H9 (cell line): ENCODE measurements at regions not wholly inside any gene's neighbourhood (a gene's known extent, or its start where the extent isn't known, plus 50 kb on each side); places are given as distances from the start of the nearest gene placed in this dataset.

Experiments used
- DNase-seq: peaks from one replicate; pipeline ENCODE4 v3.0.0-alpha.2; 2017
- H2AFZ ChIP-seq: one replicate; pipeline ENCODE4 v1.6.1; 2013; ENCODE audit warnings: mild to moderate bottlenecking, low read length, control low read depth, moderate library complexity
- H2AK5ac ChIP-seq: 2 replicates; pipeline ENCODE4 v1.6.1; 2013; ENCODE audit warnings: low read length, control low read depth, mixed read lengths; ENCODE audit not compliant: insufficient read length
- H2BK120ac ChIP-seq: one replicate; pipeline ENCODE4 v1.6.1; 2013; ENCODE audit warnings: low read depth, mild to moderate bottlenecking, low read length, control low read depth, inconsistent platforms; ENCODE audit not compliant: poor library complexity, severe bottlenecking
- H2BK12ac ChIP-seq: 2 replicates; pipeline ENCODE4 v1.6.1; 2013; ENCODE audit warnings: low read length, control low read depth, mixed read lengths, low read depth; ENCODE audit not compliant: insufficient read length
- H2BK15ac ChIP-seq: 2 replicates; pipeline ENCODE4 v1.6.1; 2013; ENCODE audit warnings: low read depth, low read length, control low read depth
- H2BK20ac ChIP-seq: one replicate; pipeline ENCODE4 v1.6.1; 2013; ENCODE audit warnings: low read depth, mild to moderate bottlenecking, low read length, control low read depth, inconsistent platforms; ENCODE audit not compliant: poor library complexity, severe bottlenecking
- H2BK5ac ChIP-seq: 2 replicates; pipeline ENCODE4 v1.6.1; 2013; ENCODE audit warnings: low read length, control low read depth, mixed read lengths; ENCODE audit not compliant: insufficient read length
- H3K14ac ChIP-seq: 2 replicates; pipeline ENCODE4 v1.6.1; 2013; ENCODE audit warnings: low read length, control low read depth; ENCODE audit not compliant: insufficient read depth
- H3K18ac ChIP-seq: 2 replicates; pipeline ENCODE4 v1.6.1; 2013; ENCODE audit warnings: low read depth, mild to moderate bottlenecking, mixed read lengths, low read length, control low read depth; ENCODE audit not compliant: insufficient read length
- H3K23ac ChIP-seq: 2 replicates; pipeline ENCODE4 v1.6.1; 2013; ENCODE audit warnings: low read length, control low read depth, mixed read lengths, low read depth; ENCODE audit not compliant: insufficient read length
- H3K23me2 ChIP-seq: 2 replicates; pipeline ENCODE4 v1.6.1; 2013; ENCODE audit warnings: low read depth, mild to moderate bottlenecking, mixed read lengths, low read length, control low read depth; ENCODE audit not compliant: insufficient read length, poor library complexity, severe bottlenecking
- H3K27ac ChIP-seq: 2 replicates; pipeline ENCODE4 v1.5.1; 2013; ENCODE audit warnings: low read length, control low read depth, mixed read lengths, low read depth; ENCODE audit not compliant: insufficient read length
- H3K27me3 ChIP-seq: 2 replicates; pipeline ENCODE4 v1.6.1; 2013; ENCODE audit warnings: low read length, control low read depth, inconsistent platforms; ENCODE audit not compliant: insufficient read depth
- H3K4ac ChIP-seq: 2 replicates; pipeline ENCODE4 v1.6.1; 2013; ENCODE audit warnings: low read depth, mild to moderate bottlenecking, control low read depth, inconsistent platforms, low read length, moderate library complexity
- H3K4me1 ChIP-seq: 2 replicates; pipeline ENCODE4 v1.6.1; 2013; ENCODE audit warnings: low read length, control low read depth, inconsistent platforms; ENCODE audit not compliant: insufficient read depth
- H3K4me2 ChIP-seq: 2 replicates; pipeline ENCODE4 v1.6.1; 2013; ENCODE audit warnings: low read length, control low read depth, mixed read lengths; ENCODE audit not compliant: insufficient read length, insufficient read depth
- H3K56ac ChIP-seq: 2 replicates; pipeline ENCODE4 v1.6.1; 2013; ENCODE audit warnings: low read depth, mild to moderate bottlenecking, mixed read lengths, low read length, control low read depth; ENCODE audit not compliant: insufficient read length
- H3K79me1 ChIP-seq: 2 replicates; pipeline ENCODE4 v1.6.1; 2013; ENCODE audit warnings: low read depth, mild to moderate bottlenecking, moderate library complexity, low read length, control low read depth, inconsistent platforms; ENCODE audit not compliant: insufficient read depth, poor library complexity, severe bottlenecking
- H3K79me2 ChIP-seq: 2 replicates; pipeline ENCODE4 v1.6.1; 2013; ENCODE audit warnings: low read length, control low read depth, inconsistent platforms; ENCODE audit not compliant: insufficient read depth
- H3K9ac ChIP-seq: 2 replicates; pipeline ENCODE4 v1.6.1; 2013; ENCODE audit warnings: low read length, control low read depth, mixed read lengths; ENCODE audit not compliant: insufficient read length; ENCODE audit errors: extremely low read depth
- H3K9me3 ChIP-seq: one replicate; pipeline ENCODE4 v1.6.1; 2013; ENCODE audit warnings: low read depth, low read length, inconsistent platforms; ENCODE audit not compliant: control insufficient read depth
- H3T11ph ChIP-seq: one replicate; pipeline ENCODE4 v1.6.1; 2013; ENCODE audit warnings: mild to moderate bottlenecking, low read length, control low read depth, inconsistent platforms
- H4K20me1 ChIP-seq: one replicate; pipeline ENCODE4 v1.6.1; 2013; ENCODE audit not compliant: control insufficient read depth, insufficient read length, insufficient read depth
- H4K5ac ChIP-seq: 2 replicates; pipeline ENCODE4 v1.6.1; 2013; ENCODE audit warnings: low read depth, mild to moderate bottlenecking, mixed read lengths, low read length, control low read depth; ENCODE audit not compliant: insufficient read length
- H4K8ac ChIP-seq: replicated peaks from 2 replicates; pipeline ENCODE4 v1.6.1; 2013; ENCODE audit warnings: low read length, control low read depth, mixed read lengths, low read depth; ENCODE audit not compliant: insufficient read length
- H4K91ac ChIP-seq: 2 replicates; pipeline ENCODE4 v1.6.1; 2013; ENCODE audit warnings: low read depth, mild to moderate bottlenecking, moderate library complexity, mixed read lengths, low read length, control low read depth; ENCODE audit not compliant: insufficient read length
- H3K27ac Mint-ChIP-seq, 3 experiments: 2 replicates in 2 of 3; 3 replicates in 1 of 3; pipeline ENCODE4 v1.8.0; 2020 to 2021; ENCODE audit warnings: mixed read lengths in 3 of 3, mild to moderate bottlenecking in 1 of 3, moderate library complexity in 1 of 3
- H3K27me3 Mint-ChIP-seq: 2 replicates; pipeline ENCODE4 v1.8.0; 2021; ENCODE audit warnings: low read depth, mild to moderate bottlenecking, moderate library complexity, mixed read lengths
- H3K36me3 Mint-ChIP-seq, 3 experiments: 2 replicates in 2 of 3; 3 replicates in 1 of 3; pipeline ENCODE4 v1.8.0; 2020 to 2021; ENCODE audit warnings: low read depth in 3 of 3, mixed read lengths in 3 of 3; ENCODE audit not compliant: insufficient read depth in 1 of 3
- H3K4me1 Mint-ChIP-seq, 2 experiments: 2 replicates each; pipeline ENCODE4 v1.8.0; 2020; ENCODE audit warnings: mixed read lengths in 2 of 2
- H3K4me3 Mint-ChIP-seq, 2 experiments: 2 replicates in 1 of 2; 3 replicates in 1 of 2; pipeline ENCODE4 v1.8.0; 2020 to 2021; ENCODE audit warnings: mild to moderate bottlenecking in 2 of 2, mixed read lengths in 2 of 2, moderate library complexity in 1 of 2
- H3K9me3 Mint-ChIP-seq, 2 experiments: 2 replicates in 1 of 2; 3 replicates in 1 of 2; pipeline ENCODE4 v1.8.0; 2020; ENCODE audit warnings: mild to moderate bottlenecking in 2 of 2, mixed read lengths in 2 of 2, moderate library complexity in 1 of 2
- CTCF ChIP-seq: fragments of 200-600 bp; sonication (generic); conservative IDR thresholded peaks from 3 replicates; pipeline ENCODE4 v1.8.0; 2021; ENCODE audit warnings: antibody characterized with exemption, mild to moderate bottlenecking
- WGBS: extraction: QIAGEN DNeasy Blood & Tissue Kit; methylation state at CpG from one replicate; pipeline ENCODE4 v1.1.7; 2013; ENCODE audit warnings: missing lambda C conversion rate, low lambda C conversion rate, mixed read lengths; ENCODE audit not compliant: insufficient read length; ENCODE audit errors: extremely low coverage; 5-methylcytosine and 5-hydroxymethylcytosine counted together

GRCh38 chr3:135898774-135899173 lies 66.8 kb upstream of the PPP2R3A start:
- Histone ChIP-seq H3K23me2 (no peaks in the 10 kb centered on the region), H2BK5ac (no peak overlapping the region), H3T11ph (no peak overlapping the region), H3K79me1 (no peaks in the 10 kb centered on the region), H3K4ac (no peak overlapping the region), H3K27ac (no peak overlapping the region), H3K9me3 (no peaks in the 10 kb centered on the region), H2BK120ac (no peak overlapping the region), H2BK12ac (no peak overlapping the region), H4K8ac (no peak overlapping the region), H2AK5ac (no peak overlapping the region), H2BK20ac (no peak overlapping the region), H3K18ac (no peak overlapping the region), H3K14ac (no peak overlapping the region), H3K9ac (no peak overlapping the region), H3K27me3 (no peaks in the 10 kb centered on the region), H4K5ac (no peak overlapping the region), H2AFZ (no peak overlapping the region), H4K91ac (no peak overlapping the region), H3K4me1 (no peaks in the 10 kb centered on the region), H2BK15ac (no peak overlapping the region), H3K79me2 (no peaks in the 10 kb centered on the region), H3K23ac (no peak overlapping the region), H3K56ac (no peak overlapping the region), H4K20me1 (no peaks in the 10 kb centered on the region), H3K4me2 (no peak overlapping the region)
- TF ChIP-seq CTCF = no peak
- Mint-ChIP-seq H3K36me3 (peaks cover 3 to 17% (median 5%) of the 10 kb centered on the region in 3 experiments; a peak in 6 of 7 replicates), H3K9me3 (peaks cover 10 to 16% of the 10 kb centered on the region in 2 experiments), H3K4me3 (no peak overlapping the region), H3K27ac (peak overlapping the region in 1 of 3 experiments; percentile 41; a peak in 1 of 7 replicates), H3K27me3 (peaks cover 2% of the 10 kb centered on the region), H3K4me1 (peaks cover 8 to 9% of the 10 kb centered on the region in 2 experiments)
- DNase-seq = no peak
- WGBS = no CpG with 5 or more reads among the region's 3 CpGs
